Neural progenitor cell (in vitro differentiated cells): ENCODE measurements at regions not wholly inside any gene's neighbourhood (a gene's known extent, or its start where the extent isn't known, plus 50 kb on each side); places are given as distances from the start of the nearest gene placed in this dataset.

Experiments
- EZH2phosphoT487 ChIP-seq: fragments of 200-600 bp; sonication (generic); IDR thresholded peaks from 2 replicates; pipeline ENCODE4 v1.6.1; 2017; ENCODE audit warnings: antibody characterized with exemption
- TF ChIP-seq, protein P1 (sequence below): fragments of 200-600 bp; sonication (generic); IDR thresholded peaks from 2 replicates; pipeline ENCODE4 v1.5.1; 2017; ENCODE audit warnings: antibody characterized with exemption, mild to moderate bottlenecking

DNA sequence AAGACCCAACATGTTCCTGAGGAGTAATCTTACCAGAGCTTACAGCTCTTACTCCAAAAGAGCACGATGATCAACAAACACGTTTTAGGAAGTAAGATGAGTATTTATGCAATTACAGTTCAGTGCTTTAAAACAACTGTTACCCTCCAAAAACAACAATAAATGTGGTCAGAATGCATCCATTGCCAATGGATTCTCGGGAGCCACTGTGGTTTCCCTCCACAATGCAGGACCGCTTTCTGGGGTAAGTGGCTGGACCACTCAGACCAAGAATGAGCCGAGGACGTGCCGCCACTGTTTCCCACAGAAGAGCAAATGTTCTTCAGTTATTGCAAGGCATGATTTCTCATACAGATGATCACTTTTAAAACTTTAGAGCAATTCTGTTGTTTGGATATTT lies 232.3 kb upstream of the MKLN1 start:
- TF ChIP-seq EZH2phosphoT487 = no peak
- TF ChIP-seq, protein P1, sequence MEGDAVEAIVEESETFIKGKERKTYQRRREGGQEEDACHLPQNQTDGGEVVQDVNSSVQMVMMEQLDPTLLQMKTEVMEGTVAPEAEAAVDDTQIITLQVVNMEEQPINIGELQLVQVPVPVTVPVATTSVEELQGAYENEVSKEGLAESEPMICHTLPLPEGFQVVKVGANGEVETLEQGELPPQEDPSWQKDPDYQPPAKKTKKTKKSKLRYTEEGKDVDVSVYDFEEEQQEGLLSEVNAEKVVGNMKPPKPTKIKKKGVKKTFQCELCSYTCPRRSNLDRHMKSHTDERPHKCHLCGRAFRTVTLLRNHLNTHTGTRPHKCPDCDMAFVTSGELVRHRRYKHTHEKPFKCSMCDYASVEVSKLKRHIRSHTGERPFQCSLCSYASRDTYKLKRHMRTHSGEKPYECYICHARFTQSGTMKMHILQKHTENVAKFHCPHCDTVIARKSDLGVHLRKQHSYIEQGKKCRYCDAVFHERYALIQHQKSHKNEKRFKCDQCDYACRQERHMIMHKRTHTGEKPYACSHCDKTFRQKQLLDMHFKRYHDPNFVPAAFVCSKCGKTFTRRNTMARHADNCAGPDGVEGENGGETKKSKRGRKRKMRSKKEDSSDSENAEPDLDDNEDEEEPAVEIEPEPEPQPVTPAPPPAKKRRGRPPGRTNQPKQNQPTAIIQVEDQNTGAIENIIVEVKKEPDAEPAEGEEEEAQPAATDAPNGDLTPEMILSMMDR = no peak
